D341Med (cell line): ENCODE measurements at regions not wholly inside any gene's neighbourhood (a gene's known extent, or its start where the extent isn't known, plus 50 kb on each side); places are given as distances from the start of the nearest gene placed in this dataset.
"Not testable (repeated sequence)": the region's sequence is repeated elsewhere in the genome, so short reads cannot be mapped to it uniquely, and the experiment has no call there.

Experiments
- DNase-seq: peaks from one replicate; pipeline ENCODE4 v3.0.0; 2012; ENCODE audit warnings: low spot score

- DNase-seq = not testable (repeated sequence)
These were observed 83.4 kb upstream of the RAP2C start for GRCh38 chrX:132302687-132303086.

- no peak for DNase-seq
These were observed 75.7 kb upstream of the RAP2C start for GRCh38 chrX:132294776-132295495.

- no peak for DNase-seq
These were observed 74.9 kb upstream of the RAP2C start for GRCh38 chrX:132294192-132294591.

GRCh38 chrX:132292793-132293192, 73.5 kb upstream of the RAP2C start:
- peak; percentile 58 for DNase-seq

DNA sequence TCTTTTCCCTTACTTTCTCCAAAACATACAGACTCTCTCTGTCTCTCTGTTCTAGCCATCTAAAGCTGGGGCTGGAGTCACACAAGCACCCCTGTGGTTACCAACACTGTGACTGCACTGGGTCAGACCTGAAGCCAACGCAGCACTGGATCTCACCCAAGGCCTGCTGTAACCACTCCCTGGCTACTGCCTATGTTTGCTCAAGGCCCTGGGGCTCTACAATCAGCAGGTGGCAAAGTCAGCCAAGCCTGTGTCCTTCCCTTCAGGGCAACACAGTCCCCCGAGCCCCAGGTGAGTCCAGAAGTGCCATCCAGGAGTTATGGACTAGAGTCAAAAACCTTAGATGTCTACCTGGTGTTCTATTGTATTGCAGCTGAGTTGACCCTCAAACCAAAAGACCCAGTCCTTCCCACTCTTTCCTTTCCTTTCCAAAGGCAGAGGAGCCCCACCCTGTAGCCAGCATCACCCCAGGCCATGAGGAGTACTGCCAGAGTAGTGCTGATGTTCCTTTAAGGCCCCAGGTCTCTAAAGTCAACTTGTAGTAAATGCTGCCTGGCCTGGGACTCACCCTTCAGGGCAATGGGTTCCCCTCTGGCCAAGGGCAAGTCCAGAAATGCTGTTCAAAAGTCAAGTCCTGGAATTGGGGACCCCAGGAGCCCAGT, 58.8 kb upstream of the RAP2C start:
- DNase-seq = no peak

DNA sequence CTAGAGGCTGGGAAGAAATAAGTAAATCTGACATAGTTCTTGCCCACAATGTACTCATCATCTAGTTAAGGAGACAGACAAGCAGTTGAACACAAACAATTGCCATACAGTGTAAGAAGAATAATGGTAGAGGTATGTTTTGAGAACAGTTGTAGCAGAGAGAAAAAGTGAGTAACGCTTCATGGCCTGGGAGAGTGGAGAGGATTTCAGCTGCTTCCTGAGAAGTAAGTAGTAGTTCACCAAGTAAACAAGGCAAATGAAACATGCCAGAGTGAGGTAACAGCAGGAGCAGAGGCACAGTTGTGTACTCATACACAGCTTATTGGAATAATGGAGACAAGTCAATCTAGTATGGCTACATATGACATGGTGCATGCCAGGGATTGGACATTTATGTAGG, 53.6 kb upstream of the RAP2C start:
- no peak for DNase-seq

DNA sequence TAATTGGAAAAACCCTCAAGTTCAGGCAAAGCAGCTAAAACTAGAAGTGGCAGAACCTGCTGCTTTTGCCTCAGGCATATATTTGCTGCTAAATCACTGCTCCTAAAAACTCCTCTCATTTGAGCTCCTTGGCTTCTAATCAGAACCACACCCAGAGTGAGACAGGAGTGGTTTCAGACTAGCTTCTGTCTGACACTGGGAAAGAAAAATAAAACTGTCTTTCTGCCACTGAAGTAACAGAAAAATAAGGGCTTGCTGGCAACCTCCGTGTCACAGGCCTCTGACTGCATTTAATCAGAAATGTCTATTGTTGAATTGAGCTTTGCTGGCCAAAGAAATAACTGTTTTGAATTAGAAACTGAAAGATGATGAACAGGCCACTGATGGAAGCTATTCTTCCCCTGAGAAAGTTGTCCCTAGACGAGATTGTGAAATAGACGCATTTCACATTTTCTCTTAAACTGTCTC, 52.1 kb upstream of the RAP2C start:
- no peak for DNase-seq

DNA sequence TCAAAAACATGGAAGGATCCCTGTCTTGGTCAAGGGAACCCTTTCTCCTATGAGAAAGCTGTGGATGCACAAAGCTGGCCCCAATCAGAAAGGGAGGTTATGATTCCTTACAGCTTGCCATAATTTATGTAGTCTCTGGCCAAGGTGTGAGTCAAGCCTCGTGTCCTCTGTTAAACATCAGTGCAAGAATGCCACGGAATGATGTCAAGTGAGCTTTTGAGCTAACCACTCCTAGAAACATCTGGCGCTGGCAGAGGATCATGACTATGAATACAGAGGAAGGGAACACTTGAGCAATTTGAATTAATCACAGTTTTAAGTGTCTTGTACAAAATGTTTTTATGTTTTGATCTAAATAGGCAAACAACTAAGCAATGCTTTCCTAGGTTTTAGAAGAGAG, 51.5 kb upstream of the RAP2C start:
- no peak for DNase-seq

DNA sequence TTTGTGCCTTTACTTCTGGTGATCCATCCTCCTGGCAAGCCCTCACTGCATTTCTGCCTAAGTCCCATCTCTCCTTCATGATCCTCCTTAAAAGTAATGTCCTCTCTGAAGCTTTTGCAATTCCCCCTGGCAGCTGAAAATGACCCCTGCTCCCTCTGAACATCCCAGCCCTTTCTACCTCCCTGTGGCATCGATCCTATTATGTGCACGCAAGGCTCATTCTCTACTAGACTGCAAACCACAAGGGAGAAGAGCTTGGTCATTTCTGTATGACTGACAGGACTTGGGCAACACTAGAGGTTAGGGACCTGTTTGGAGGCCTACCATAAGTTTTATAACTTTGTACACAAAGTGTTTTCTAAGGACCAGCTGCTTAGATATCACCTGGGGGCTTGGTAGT, 50.8 kb upstream of the RAP2C start:
- DNase-seq = no peak
